ENCODE measurements at regions not wholly inside any gene's neighbourhood (a gene's known extent, or its start where the extent isn't known, plus 50 kb on each side); places are given as distances from the start of the nearest gene placed in this dataset.
"Not testable (repeated sequence)": the region's sequence is repeated elsewhere in the genome, so short reads cannot be mapped to it uniquely, and the experiment has no call there.

- not testable (repeated sequence) for H2AK5ac ChIP-seq (ENCODE audit: insufficient read length, low read length); H3K14ac ChIP-seq (ENCODE audit: insufficient read depth, low read length); H3K79me2 ChIP-seq (ENCODE audit: insufficient read depth, low read length); H4K8ac ChIP-seq (replicated peaks; ENCODE audit: insufficient read length, low read depth, low read length); H3K27me3 Mint-ChIP-seq (ENCODE audit: low read depth); H3K9ac ChIP-seq (ENCODE audit: extremely low read depth, insufficient read length, low read length); H3K4me1 Mint-ChIP-seq; H3K79me1 ChIP-seq (ENCODE audit: insufficient read depth, low read depth, low read length, poor library complexity, severe bottlenecking); H2BK12ac ChIP-seq (ENCODE audit: insufficient read length, low read depth, low read length); H3T11ph ChIP-seq (ENCODE audit: low read length); H2BK120ac ChIP-seq (ENCODE audit: low read depth, low read length, poor library complexity, severe bottlenecking); H3K23me2 ChIP-seq (ENCODE audit: insufficient read length, low read depth, low read length, poor library complexity, severe bottlenecking); H3K27ac ChIP-seq (ENCODE audit: insufficient read length, low read depth, low read length); H2BK15ac ChIP-seq (ENCODE audit: low read depth, low read length); DNase-seq; H3K4me2 ChIP-seq (ENCODE audit: insufficient read depth, insufficient read length, low read length); H3K27ac Mint-ChIP-seq; H4K91ac ChIP-seq (ENCODE audit: insufficient read length, low read depth, low read length); H3K4me3 Mint-ChIP-seq; H2BK20ac ChIP-seq (ENCODE audit: low read depth, low read length, poor library complexity, severe bottlenecking); H3K9me3 ChIP-seq (ENCODE audit: control insufficient read depth, low read depth, low read length); H3K4me1 ChIP-seq (ENCODE audit: insufficient read depth, low read length); H4K20me1 ChIP-seq (ENCODE audit: control insufficient read depth, insufficient read depth, insufficient read length); H2BK5ac ChIP-seq (ENCODE audit: insufficient read length, low read length); H3K18ac ChIP-seq (ENCODE audit: insufficient read length, low read depth, low read length); H3K23ac ChIP-seq (ENCODE audit: insufficient read length, low read depth, low read length); H3K27me3 ChIP-seq (ENCODE audit: insufficient read depth, low read length); H3K56ac ChIP-seq (ENCODE audit: insufficient read length, low read depth, low read length); H2AFZ ChIP-seq (ENCODE audit: low read length); H4K5ac ChIP-seq (ENCODE audit: insufficient read length, low read depth, low read length); H3K4ac ChIP-seq (ENCODE audit: low read depth, low read length)
- no CpG with 5 or more reads among the region's 7 CpGs for WGBS (ENCODE audit: extremely low coverage, insufficient read length, low lambda C conversion rate)
- Mint-ChIP-seq H3K9me3 (peaks cover 27 to 32% of the 10 kb centered on the region in 2 experiments), H3K36me3 (ENCODE audit: insufficient read depth in 1 of 3, low read depth in 3 of 3) (peaks cover 5 to 23% (median 15%) of the 10 kb centered on the region in 3 experiments)
These were observed 107.3 kb downstream of the ZNF648 start for GRCh38 chr1:181954178-181954577.
